ENCODE measurements at regions not wholly inside any gene's neighbourhood (a gene's known extent, or its start where the extent isn't known, plus 50 kb on each side); places are given as distances from the start of the nearest gene placed in this dataset.
"Not testable (repeated sequence)": the region's sequence is repeated elsewhere in the genome, so short reads cannot be mapped to it uniquely, and the experiment has no call there.

GRCh38 chr10:38248113-38248512, 154.0 kb downstream of the ZNF37A start:
- H4K91ac ChIP-seq (replicated peaks; ENCODE audit: insufficient read length, low read length); H2AFZ ChIP-seq (ENCODE audit: low read length); H2BK15ac ChIP-seq (ENCODE audit: low read length); H2BK5ac ChIP-seq (ENCODE audit: low read depth, low read length); POLR2A ChIA-PET (ENCODE audit: partially characterized antibody); H4K5ac ChIP-seq (ENCODE audit: insufficient read length, low read depth, low read length); DNase-seq (ENCODE audit: low read depth in 1 of 2, low spot score in 2 of 2); H3K36me3 ChIP-seq (ENCODE audit: control insufficient read depth in 2 of 4, insufficient read depth in 4 of 4, low read length in 3 of 4); H3K23ac ChIP-seq (ENCODE audit: insufficient read length); H3K14ac ChIP-seq (ENCODE audit: insufficient read length); H3K4me2 ChIP-seq (ENCODE audit: insufficient read depth in 1 of 2, low read depth in 2 of 2, low read length in 2 of 2); H3K27ac ChIP-seq (ENCODE audit: low read depth, low read length); H3K27me3 ChIP-seq (replicated peaks in 1 of 4; ENCODE audit: control insufficient read depth in 3 of 4, extremely low read depth in 1 of 4, insufficient read depth in 3 of 4, low read length in 3 of 4); H3K9ac ChIP-seq (replicated peaks in 1 of 4; ENCODE audit: extremely low read depth in 1 of 4, low read depth in 3 of 4, low read length in 3 of 4); FAIRE-seq; H2BK12ac ChIP-seq (ENCODE audit: low read depth, low read length); H3K79me2 ChIP-seq (ENCODE audit: control insufficient read depth in 1 of 2, insufficient read depth in 2 of 2, low read length in 2 of 2); H3K4ac ChIP-seq (replicated peaks; ENCODE audit: insufficient read length, low read depth, low read length); H4K20me1 ChIP-seq (replicated peaks in 1 of 2; ENCODE audit: control insufficient read depth in 1 of 2, insufficient read depth in 2 of 2, low read length in 2 of 2); H2BK20ac ChIP-seq (ENCODE audit: low read length); H3K18ac ChIP-seq (ENCODE audit: extremely low read depth, low read length); H3K79me1 ChIP-seq (ENCODE audit: low read depth, low read length); H3K23me2 ChIP-seq (ENCODE audit: low read depth, low read length); H3K4me3 ChIP-seq (ENCODE audit: extremely low read depth in 1 of 4, insufficient read depth in 2 of 4, low read depth in 3 of 4, low read length in 4 of 4); H2BK120ac ChIP-seq (replicated peaks; ENCODE audit: low read depth, low read length); H3K4me1 ChIP-seq (replicated peaks in 1 of 4; ENCODE audit: control insufficient read depth in 3 of 4, insufficient read depth in 4 of 4, low read length in 3 of 4); H4K8ac ChIP-seq (ENCODE audit: extremely low read depth, insufficient read depth, low read length); H3K56ac ChIP-seq (replicated peaks; ENCODE audit: insufficient read length, low read depth, low read length); H2AK5ac ChIP-seq (ENCODE audit: low read depth, low read length); CTCF ChIA-PET (ENCODE audit: partially characterized antibody): not testable (repeated sequence)
- H3K9me3 ChIP-seq (ENCODE audit: insufficient read depth in 2 of 2, low read depth in 1 of 2, low read length in 1 of 2), result peaks cover 14 to 41% of the 10 kb centered on the region in 2 experiments; a peak in 3 of 4 replicates
- 10% methylated on average over 1 of the region's 1 CpG; no CpG with 5 or more reads in 1 of the 2 experiments for WGBS, 2 experiments (ENCODE audit: extremely low coverage in 1 of 2, insufficient coverage in 1 of 2, insufficient read length in 1 of 2, insufficient replicate concordance in 2 of 2, low coverage in 1 of 2, low lambda C conversion rate in 2 of 2, missing lambda C conversion rate in 1 of 2)

- H2BK15ac ChIP-seq (ENCODE audit: low read length); POLR2A ChIA-PET (ENCODE audit: partially characterized antibody); H3K9ac ChIP-seq (replicated peaks in 1 of 4; ENCODE audit: extremely low read depth in 1 of 4, low read depth in 3 of 4, low read length in 3 of 4); H3K79me1 ChIP-seq (ENCODE audit: low read depth, low read length); H3K23me2 ChIP-seq (ENCODE audit: low read depth, low read length); H3K27me3 ChIP-seq (replicated peaks in 1 of 4; ENCODE audit: control insufficient read depth in 3 of 4, extremely low read depth in 1 of 4, insufficient read depth in 3 of 4, low read length in 3 of 4); H3K4me1 ChIP-seq (replicated peaks in 1 of 4; ENCODE audit: control insufficient read depth in 3 of 4, insufficient read depth in 4 of 4, low read length in 3 of 4); H2BK20ac ChIP-seq (ENCODE audit: low read length); H2BK12ac ChIP-seq (ENCODE audit: low read depth, low read length); FAIRE-seq; DNase-seq (ENCODE audit: low read depth in 1 of 2, low spot score in 2 of 2); H4K8ac ChIP-seq (ENCODE audit: extremely low read depth, insufficient read depth, low read length); H2AK5ac ChIP-seq (ENCODE audit: low read depth, low read length); H3K18ac ChIP-seq (ENCODE audit: extremely low read depth, low read length); H3K23ac ChIP-seq (ENCODE audit: insufficient read length); H4K5ac ChIP-seq (ENCODE audit: insufficient read length, low read depth, low read length); H3K79me2 ChIP-seq (ENCODE audit: control insufficient read depth in 1 of 2, insufficient read depth in 2 of 2, low read length in 2 of 2); H3K4me2 ChIP-seq (ENCODE audit: insufficient read depth in 1 of 2, low read depth in 2 of 2, low read length in 2 of 2); H4K20me1 ChIP-seq (replicated peaks in 1 of 2; ENCODE audit: control insufficient read depth in 1 of 2, insufficient read depth in 2 of 2, low read length in 2 of 2); H3K56ac ChIP-seq (replicated peaks; ENCODE audit: insufficient read length, low read depth, low read length); H2BK120ac ChIP-seq (replicated peaks; ENCODE audit: low read depth, low read length); H3K36me3 ChIP-seq (ENCODE audit: control insufficient read depth in 2 of 4, insufficient read depth in 4 of 4, low read length in 3 of 4); H2BK5ac ChIP-seq (ENCODE audit: low read depth, low read length); H3K27ac ChIP-seq (ENCODE audit: low read depth, low read length); H2AFZ ChIP-seq (ENCODE audit: low read length); H3K14ac ChIP-seq (ENCODE audit: insufficient read length); H3K4ac ChIP-seq (replicated peaks; ENCODE audit: insufficient read length, low read depth, low read length); CTCF ChIA-PET (ENCODE audit: partially characterized antibody); H3K4me3 ChIP-seq (ENCODE audit: extremely low read depth in 1 of 4, insufficient read depth in 2 of 4, low read depth in 3 of 4, low read length in 4 of 4); H4K91ac ChIP-seq (replicated peaks; ENCODE audit: insufficient read length, low read length): not testable (repeated sequence)
- WGBS, 2 experiments (ENCODE audit: extremely low coverage in 1 of 2, insufficient coverage in 1 of 2, insufficient read length in 1 of 2, insufficient replicate concordance in 2 of 2, low coverage in 1 of 2, low lambda C conversion rate in 2 of 2, missing lambda C conversion rate in 1 of 2), result 70% methylated on average over 3 of the region's 6 CpGs; no CpG with 5 or more reads in 1 of the 2 experiments
- peaks cover 20 to 33% of the 10 kb centered on the region in 2 experiments; a peak in 2 of 4 replicates for H3K9me3 ChIP-seq (ENCODE audit: insufficient read depth in 2 of 2, low read depth in 1 of 2, low read length in 1 of 2)
These were observed 158.4 kb downstream of the ZNF37A start for GRCh38 chr10:38252551-38252950.
